ENCODE measurements at regions not wholly inside any gene's neighbourhood (a gene's known extent, or its start where the extent isn't known, plus 50 kb on each side); places are given as distances from the start of the nearest gene placed in this dataset.

- TF ChIP-seq ZNF510 (tag by site-specific recombination; IDR thresholded peaks at IDR 0.05; ENCODE audit: insufficient replicate concordance) (no peak), ZNF311 (tag by site-specific recombination; IDR thresholded peaks at IDR 0.05; ENCODE audit: borderline replicate concordance) (no peak), ZNF660 (tag by site-specific recombination; IDR thresholded peaks at IDR 0.05) (no peak), ZNF280D (tag by site-specific recombination; IDR thresholded peaks at IDR 0.05) (no peak), YY1 (tag by site-specific recombination; IDR thresholded peaks at IDR 0.05) (no peak), ZNF292 (tag by site-specific recombination; IDR thresholded peaks at IDR 0.05; ENCODE audit: borderline replicate concordance, low read depth) (no peak)
- TF ChIP-seq, protein P1, sequence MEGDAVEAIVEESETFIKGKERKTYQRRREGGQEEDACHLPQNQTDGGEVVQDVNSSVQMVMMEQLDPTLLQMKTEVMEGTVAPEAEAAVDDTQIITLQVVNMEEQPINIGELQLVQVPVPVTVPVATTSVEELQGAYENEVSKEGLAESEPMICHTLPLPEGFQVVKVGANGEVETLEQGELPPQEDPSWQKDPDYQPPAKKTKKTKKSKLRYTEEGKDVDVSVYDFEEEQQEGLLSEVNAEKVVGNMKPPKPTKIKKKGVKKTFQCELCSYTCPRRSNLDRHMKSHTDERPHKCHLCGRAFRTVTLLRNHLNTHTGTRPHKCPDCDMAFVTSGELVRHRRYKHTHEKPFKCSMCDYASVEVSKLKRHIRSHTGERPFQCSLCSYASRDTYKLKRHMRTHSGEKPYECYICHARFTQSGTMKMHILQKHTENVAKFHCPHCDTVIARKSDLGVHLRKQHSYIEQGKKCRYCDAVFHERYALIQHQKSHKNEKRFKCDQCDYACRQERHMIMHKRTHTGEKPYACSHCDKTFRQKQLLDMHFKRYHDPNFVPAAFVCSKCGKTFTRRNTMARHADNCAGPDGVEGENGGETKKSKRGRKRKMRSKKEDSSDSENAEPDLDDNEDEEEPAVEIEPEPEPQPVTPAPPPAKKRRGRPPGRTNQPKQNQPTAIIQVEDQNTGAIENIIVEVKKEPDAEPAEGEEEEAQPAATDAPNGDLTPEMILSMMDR (tag by site-specific recombination; IDR thresholded peaks at IDR 0.05) = no peak
Measured at GRCh38 chr9:31040564-31040963, 1343.9 kb upstream of the ACO1 start.

Measured in HEK293 (cell line).